Cardiac fibroblast (primary cell): ENCODE measurements at regions not wholly inside any gene's neighbourhood (a gene's known extent, or its start where the extent isn't known, plus 50 kb on each side); places are given as distances from the start of the nearest gene placed in this dataset.

Source experiments
- DNase-seq, 2 donors: peaks; one replicate each; pipeline versions ENCODE4 v3.0.0 to v3.0.0-alpha.2; 2010; ENCODE audit warnings: low read depth in 2 of 2
- H3K4me3 ChIP-seq, 2 donors: replicated peaks in 1 of 2; 1 replicate in 1 of 2; 2 replicates in 1 of 2; pipeline ENCODE4 v1.5.1; 2011; ENCODE audit warnings: low read depth in 2 of 2, low read length in 2 of 2, mild to moderate bottlenecking in 2 of 2, moderate library complexity in 1 of 2
- CTCF ChIP-seq: IDR thresholded peaks from one replicate; pipeline ENCODE4 v1.5.1; 2011; ENCODE audit warnings: low read depth, mild to moderate bottlenecking, low read length, inconsistent platforms

GRCh38 chr10:78178397-78178796 is 144.7 kb downstream of the RPS24 start:
- H3K4me3 ChIP-seq = no peak overlapping the region
- no peak for TF ChIP-seq CTCF

GRCh38 chr10:78178940-78179339 is 145.3 kb downstream of the RPS24 start:
- H3K4me3 ChIP-seq = no peak overlapping the region
- peak; percentile 28 to 50 for DNase-seq
- TF ChIP-seq CTCF = no peak

More at GRCh38 chr10:78178397-78178796, 144.7 kb downstream of the RPS24 start:
- no peak for DNase-seq

GRCh38 chr10:78179886-78180705 is 146.4 kb downstream of the RPS24 start:
- no peak overlapping the region for H3K4me3 ChIP-seq
- no peak for DNase-seq
- TF ChIP-seq CTCF = no peak

GRCh38 chr10:78181381-78182055 is 147.9 kb downstream of the RPS24 start:
- TF ChIP-seq CTCF = no peak
- DNase-seq = no peak
- H3K4me3 ChIP-seq = no peak overlapping the region

GRCh38 chr10:78182841-78183240 is 149.2 kb downstream of the RPS24 start:
- DNase-seq = no peak
- H3K4me3 ChIP-seq = no peak overlapping the region
- TF ChIP-seq CTCF = no peak

GRCh38 chr10:78184851-78185692 is 151.4 kb downstream of the RPS24 start:
- DNase-seq = peak; percentile 13 to 53
- no peak overlapping the region for H3K4me3 ChIP-seq
- TF ChIP-seq CTCF = no peak
